K562 (cell line): ENCODE measurements at regions not wholly inside any gene's neighbourhood (a gene's known extent, or its start where the extent isn't known, plus 50 kb on each side); places are given as distances from the start of the nearest gene placed in this dataset.

Experiments
- ATAC-seq: fragments of 200-7000 bp; cut with Tn5 transposase; 3 replicates; pipeline ENCODE4 v1.9.1; 2020; ENCODE audit warnings: moderate library complexity
- BruUV-seq: library from RNA; stranded (reverse); fragments of 400-500 nt; replicated peaks from 2 replicates; lab custom pipeline; 2021; lab: Mats Ljungman, UMichigan
- CTCF ChIA-PET: fragments of 300-600 bp; formaldehyde crosslinking; extraction: SDS; loops from one replicate; lab custom pipeline; 2021; ENCODE audit warnings: low intra/inter-chr PET ratio; lab: Yijun Ruan, JAX
- POLR2A ChIA-PET: fragments of 300-600, 350-650 bp; sonication (Branson Sonifier 250); formaldehyde crosslinking; extraction: SDS; loops from one replicate; lab custom pipeline; 2021; ENCODE audit warnings: antibody characterized with exemption, inconsistent platforms; lab: Yijun Ruan, JAX
- DNase-seq, 4 experiments: peaks; one replicate each; pipeline versions ENCODE4 v3.0.0 to v3.0.0-alpha.2; 2011 to 2018; ENCODE audit warnings: low spot score in 3 of 4, mixed read lengths in 3 of 4; ENCODE audit errors: extremely low read depth in 1 of 4
- FAIRE-seq: peaks from 2 replicates; lab custom pipeline; 2011; peaks lifted over from hg19 to GRCh38; lab: Jason Lieb, UNC
- H2AFZ ChIP-seq: 2 replicates; pipeline ENCODE4 v1.6.0; 2011; ENCODE audit warnings: low read depth, low read length, control low read depth, inconsistent platforms
- H3K27ac ChIP-seq: fragments of 200-600 bp; 3 replicates; pipeline ENCODE4 v1.8.0; 2011; ENCODE audit warnings: low read depth, mild to moderate bottlenecking, control low read depth, inconsistent platforms, low read length, moderate library complexity, mixed read lengths; ENCODE audit errors: extremely low read depth
- H3K27me3 ChIP-seq, 2 experiments: fragments of 300-600 bp in 1 of 2; 2 replicates in 1 of 2; 3 replicates in 1 of 2; pipeline versions ENCODE4 v1.6.0 to v1.8.0; 2011; ENCODE audit warnings: inconsistent platforms in 2 of 2, low read length in 2 of 2, mild to moderate bottlenecking in 1 of 2, mixed read lengths in 1 of 2, moderate library complexity in 1 of 2; ENCODE audit not compliant: control insufficient read depth in 2 of 2, insufficient read depth in 2 of 2
- H3K36me3 ChIP-seq: fragments of 300-600 bp; 3 replicates; pipeline ENCODE4 v1.8.0; 2011; ENCODE audit warnings: mild to moderate bottlenecking, low read length, inconsistent platforms; ENCODE audit not compliant: control insufficient read depth, insufficient read depth
- H3K4me1 ChIP-seq, 2 experiments: fragments of 200-600 bp in 1 of 2; replicated peaks in 1 of 2; 2 replicates in 1 of 2; 3 replicates in 1 of 2; pipeline versions ENCODE4 v1.5.1 to v1.8.0; 2011; ENCODE audit warnings: inconsistent platforms in 2 of 2, low read length in 2 of 2, mild to moderate bottlenecking in 1 of 2, mixed read lengths in 1 of 2, moderate library complexity in 1 of 2; ENCODE audit not compliant: control insufficient read depth in 2 of 2, insufficient read depth in 2 of 2
- H3K4me2 ChIP-seq: 2 replicates; pipeline ENCODE4 v1.6.1; 2011; ENCODE audit warnings: low read length, control low read depth, inconsistent platforms, mixed read lengths; ENCODE audit not compliant: insufficient read depth
- H3K4me3 ChIP-seq: fragments of 200-600 bp; sonication (generic), shearing (Covaris generic); 2 replicates; pipeline ENCODE4 v1.5.1; 2016; ENCODE audit warnings: control low read depth, inconsistent platforms
- H3K79me2 ChIP-seq: fragments of 200-600 bp; 3 replicates; pipeline ENCODE4 v1.8.0; 2011; ENCODE audit warnings: low read length, inconsistent platforms; ENCODE audit not compliant: control insufficient read depth, insufficient read depth
- H3K9ac ChIP-seq, 2 experiments: 2 replicates each; pipeline versions ENCODE4 v1.6.0 to v1.6.1; 2011; ENCODE audit warnings: low read depth in 2 of 2, low read length in 2 of 2, control low read depth in 1 of 2, inconsistent platforms in 1 of 2, mild to moderate bottlenecking in 1 of 2, mixed read lengths in 1 of 2; ENCODE audit not compliant: insufficient read depth in 1 of 2
- H3K9me1 ChIP-seq: one replicate; pipeline ENCODE4 v1.6.0; 2011; ENCODE audit warnings: inconsistent platforms, mild to moderate bottlenecking, low read length, moderate library complexity; ENCODE audit not compliant: control insufficient read depth, insufficient read depth
- H3K9me3 ChIP-seq: replicated peaks from 2 replicates; pipeline ENCODE4 v1.5.1; 2011; ENCODE audit warnings: low read depth, low read length, inconsistent platforms; ENCODE audit not compliant: control insufficient read depth, insufficient read depth
- H4K20me1 ChIP-seq: replicated peaks from 2 replicates; pipeline ENCODE4 v1.6.1; 2011; ENCODE audit warnings: low read length, inconsistent platforms, mixed read lengths; ENCODE audit not compliant: control insufficient read depth, insufficient read depth
- TEAD2 ChIP-seq: fragments of 450-650 bp; IDR thresholded peaks from 2 replicates; pipeline ENCODE4 v1.6.1; 2016; ENCODE audit warnings: missing genetic modification characterization, control low read depth, missing compliant biosample characterization
- WGBS: fragments of 100-300 bp; shearing (Covaris generic); methylation state at CpG from one replicate; pipeline ENCODE4 v1.1.6; 2016; ENCODE audit warnings: low coverage, mixed read lengths; ENCODE audit not compliant: insufficient coverage; ENCODE audit errors: missing lambda C conversion rate; 5-methylcytosine and 5-hydroxymethylcytosine counted together
- in situ Hi-C: fragments of 300-500 bp; cut with MboI; formaldehyde crosslinking; loops from 4 replicates; pipeline ENCODE4 v1.15.0; 2018; ENCODE audit warnings: inconsistent platforms, mixed read lengths
- intact Hi-C: fragments of 100-400 bp; cut with micrococcal nuclease; formaldehyde crosslinking; loops from 2 replicates; pipeline ENCODE4 v1.14.2; 2022
- TF ChIP-seq, protein P1 (sequence below): fragments of 450-650 bp; formaldehyde crosslinking; IDR thresholded peaks from 2 replicates; pipeline ENCODE4 v1.4.0; 2020; ENCODE audit warnings: mild to moderate bottlenecking, moderate library complexity
- TF ChIP-seq, protein P2 (sequence below): sonication (generic); formaldehyde crosslinking; IDR thresholded peaks from 2 replicates; pipeline ENCODE4 v1.8.0; 2022; ENCODE audit warnings: missing genetic modification reagents, mild to moderate bottlenecking, borderline replicate concordance

DNA sequence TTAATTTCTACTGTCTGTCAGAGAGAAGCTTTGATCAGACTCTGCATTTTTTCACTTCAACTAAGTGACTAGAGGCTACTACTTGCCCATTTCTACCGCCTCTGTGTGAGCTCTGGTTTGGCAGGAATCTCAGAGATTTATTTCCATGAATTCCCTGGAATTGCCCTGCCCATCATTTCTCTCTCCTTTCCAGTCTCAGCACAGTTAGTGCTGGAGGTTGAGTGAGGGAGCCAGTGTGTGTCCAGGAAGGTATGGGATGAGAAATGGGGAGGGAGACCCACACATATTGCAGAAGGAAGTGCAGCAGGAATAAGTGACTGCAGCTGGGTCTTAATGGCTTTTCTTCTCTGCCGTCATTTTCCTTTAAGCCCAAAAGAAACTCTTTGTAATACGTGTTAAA lies 443.1 kb upstream of the ZNF462 start:
- Histone ChIP-seq H3K27ac (no peak overlapping the region), H2AFZ (no peak overlapping the region), H3K4me3 (no peak overlapping the region), H3K9me1 (no peaks in the 10 kb centered on the region), H3K9me3 (no peaks in the 10 kb centered on the region), H3K79me2 (no peaks in the 10 kb centered on the region), H3K27me3 (no peaks in the 10 kb centered on the region), H3K9ac (no peak overlapping the region), H3K4me2 (no peak overlapping the region), H3K36me3 (no peaks in the 10 kb centered on the region), H3K4me1 (no peaks in the 10 kb centered on the region), H4K20me1 (no peaks in the 10 kb centered on the region)
- CTCF ChIA-PET = no interaction called here
- DNase-seq (no peak), FAIRE-seq (no peak), ATAC-seq (no peak)
- 0% methylated on average over 3 of the region's 3 CpGs for WGBS
- POLR2A ChIA-PET = no interaction called here
- in situ Hi-C loops (no loop called here), intact Hi-C loops (no loop called here)
- TF ChIP-seq, protein P1, sequence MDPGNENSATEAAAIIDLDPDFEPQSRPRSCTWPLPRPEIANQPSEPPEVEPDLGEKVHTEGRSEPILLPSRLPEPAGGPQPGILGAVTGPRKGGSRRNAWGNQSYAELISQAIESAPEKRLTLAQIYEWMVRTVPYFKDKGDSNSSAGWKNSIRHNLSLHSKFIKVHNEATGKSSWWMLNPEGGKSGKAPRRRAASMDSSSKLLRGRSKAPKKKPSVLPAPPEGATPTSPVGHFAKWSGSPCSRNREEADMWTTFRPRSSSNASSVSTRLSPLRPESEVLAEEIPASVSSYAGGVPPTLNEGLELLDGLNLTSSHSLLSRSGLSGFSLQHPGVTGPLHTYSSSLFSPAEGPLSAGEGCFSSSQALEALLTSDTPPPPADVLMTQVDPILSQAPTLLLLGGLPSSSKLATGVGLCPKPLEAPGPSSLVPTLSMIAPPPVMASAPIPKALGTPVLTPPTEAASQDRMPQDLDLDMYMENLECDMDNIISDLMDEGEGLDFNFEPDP (CRISPR knock-in tag) = no peak
- BruUV-seq = no TSS peak

- Histone ChIP-seq H2AFZ (no peak overlapping the region), H3K79me2 (no peaks in the 10 kb centered on the region), H3K4me3 (no peak overlapping the region), H3K36me3 (no peaks in the 10 kb centered on the region), H4K20me1 (no peaks in the 10 kb centered on the region), H3K9me1 (no peaks in the 10 kb centered on the region), H3K27me3 (no peaks in the 10 kb centered on the region), H3K9ac (no peak overlapping the region), H3K4me1 (no peaks in the 10 kb centered on the region), H3K9me3 (no peaks in the 10 kb centered on the region), H3K4me2 (no peak overlapping the region), H3K27ac (no peak overlapping the region)
- no TSS peak for BruUV-seq
- in situ Hi-C loops (no loop called here), intact Hi-C loops (no loop called here)
- no peak for DNase-seq
- ATAC-seq = no peak
- WGBS = 0% methylated on average over 3 of the region's 4 CpGs
- POLR2A ChIA-PET = interaction anchor here (0.6 kb wide), 1 partner anchor 57 kb away, joined by 3 read pairs; no protein-coding TSS in a partner anchor
- no peak for FAIRE-seq
- CTCF ChIA-PET = no interaction called here
- TF ChIP-seq, protein P2, sequence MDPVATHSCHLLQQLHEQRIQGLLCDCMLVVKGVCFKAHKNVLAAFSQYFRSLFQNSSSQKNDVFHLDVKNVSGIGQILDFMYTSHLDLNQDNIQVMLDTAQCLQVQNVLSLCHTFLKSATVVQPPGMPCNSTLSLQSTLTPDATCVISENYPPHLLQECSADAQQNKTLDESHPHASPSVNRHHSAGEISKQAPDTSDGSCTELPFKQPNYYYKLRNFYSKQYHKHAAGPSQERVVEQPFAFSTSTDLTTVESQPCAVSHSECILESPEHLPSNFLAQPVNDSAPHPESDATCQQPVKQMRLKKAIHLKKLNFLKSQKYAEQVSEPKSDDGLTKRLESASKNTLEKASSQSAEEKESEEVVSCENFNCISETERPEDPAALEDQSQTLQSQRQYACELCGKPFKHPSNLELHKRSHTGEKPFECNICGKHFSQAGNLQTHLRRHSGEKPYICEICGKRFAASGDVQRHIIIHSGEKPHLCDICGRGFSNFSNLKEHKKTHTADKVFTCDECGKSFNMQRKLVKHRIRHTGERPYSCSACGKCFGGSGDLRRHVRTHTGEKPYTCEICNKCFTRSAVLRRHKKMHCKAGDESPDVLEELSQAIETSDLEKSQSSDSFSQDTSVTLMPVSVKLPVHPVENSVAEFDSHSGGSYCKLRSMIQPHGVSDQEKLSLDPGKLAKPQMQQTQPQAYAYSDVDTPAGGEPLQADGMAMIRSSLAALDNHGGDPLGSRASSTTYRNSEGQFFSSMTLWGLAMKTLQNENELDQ (CRISPR knock-in tag) = no peak
- TF ChIP-seq TEAD2 (tag) = no peak
These were observed 442.4 kb upstream of the ZNF462 start for GRCh38 chr9:106420511-106420944.
